CD4-positive, alpha-beta T cell treated with Interleukin-17A for 1 hour (primary cell): ENCODE measurements at regions not wholly inside any gene's neighbourhood (a gene's known extent, or its start where the extent isn't known, plus 50 kb on each side); places are given as distances from the start of the nearest gene placed in this dataset.
"Not testable (repeated sequence)": the region's sequence is repeated elsewhere in the genome, so short reads cannot be mapped to it uniquely, and the experiment has no call there.

Source experiments
- DNase-seq: peaks from one replicate; pipeline ENCODE4 v3.0.0-alpha.2; 2020

DNA sequence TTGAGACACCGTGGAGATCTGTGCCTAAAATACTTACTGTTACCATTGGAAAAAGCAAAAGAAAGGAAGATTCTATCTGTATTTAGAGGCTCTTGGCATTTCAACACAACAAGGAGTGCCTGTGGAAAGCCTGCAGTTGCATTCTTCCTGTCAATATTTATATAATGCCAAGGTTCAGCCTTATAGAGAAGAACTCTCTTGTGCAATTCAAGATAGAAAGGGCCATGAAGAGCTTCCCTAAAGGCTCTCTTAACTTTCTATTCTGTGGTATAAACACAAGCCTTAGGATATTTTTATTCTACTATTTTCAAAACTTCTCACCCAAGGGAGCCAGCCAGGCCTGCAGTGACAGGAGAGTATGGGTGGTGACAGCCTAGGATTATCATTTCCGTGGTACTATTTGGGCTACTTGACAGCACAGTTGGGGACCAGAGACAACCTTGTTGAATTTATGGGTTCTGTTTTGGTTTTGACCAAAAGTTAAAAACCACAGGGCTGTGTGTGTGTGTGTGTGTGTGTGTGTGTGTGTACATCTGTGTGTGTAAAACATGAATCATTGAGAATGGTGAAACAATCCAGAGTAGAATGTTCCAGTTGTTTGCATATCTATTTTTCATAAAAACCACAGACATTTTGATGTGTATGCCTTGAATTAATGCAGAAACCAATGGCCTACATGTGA, 700.9 kb upstream of the SLC35B3 start:
- DNase-seq, result no peak

GRCh38 chr6:9131616-9132015, 696.3 kb upstream of the SLC35B3 start:
- no peak for DNase-seq

DNA sequence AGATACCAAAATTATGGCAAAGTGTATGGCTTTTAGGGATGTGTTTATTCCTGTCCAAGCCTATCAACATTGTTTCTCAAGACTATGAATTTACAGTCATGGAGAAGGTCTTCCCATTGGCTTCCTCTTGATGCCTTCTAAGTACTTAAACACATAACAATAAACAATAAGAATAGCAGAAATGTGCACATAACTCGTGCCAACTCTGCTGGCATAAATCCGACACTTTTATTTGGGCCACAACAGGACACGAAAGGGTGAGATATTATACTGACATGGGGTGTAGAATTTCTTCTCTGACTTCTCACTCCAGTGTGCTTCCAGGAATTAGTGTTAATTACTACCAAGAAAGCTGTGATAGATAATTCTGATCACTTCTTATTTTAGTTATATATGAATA, 695.9 kb upstream of the SLC35B3 start:
- no peak for DNase-seq

DNA sequence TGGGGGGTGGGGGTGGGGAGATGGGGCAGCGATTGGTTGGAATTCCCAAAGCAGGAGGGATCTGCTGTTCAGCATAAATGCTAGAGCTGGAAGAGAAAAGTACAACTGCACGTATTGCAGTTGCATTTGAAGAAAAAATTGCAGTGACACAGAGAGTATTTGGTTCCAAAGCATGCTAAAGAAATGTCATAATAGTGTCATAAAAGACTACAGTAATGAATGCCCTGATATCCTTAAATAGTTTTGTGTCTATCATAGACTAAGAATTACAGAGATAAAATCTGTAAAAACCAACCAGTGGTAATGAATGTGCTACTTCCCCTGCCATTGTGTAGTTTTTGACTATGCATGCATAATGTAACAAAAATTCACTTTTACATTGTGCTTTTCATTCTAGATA, 693.6 kb upstream of the SLC35B3 start:
- no peak for DNase-seq

DNA sequence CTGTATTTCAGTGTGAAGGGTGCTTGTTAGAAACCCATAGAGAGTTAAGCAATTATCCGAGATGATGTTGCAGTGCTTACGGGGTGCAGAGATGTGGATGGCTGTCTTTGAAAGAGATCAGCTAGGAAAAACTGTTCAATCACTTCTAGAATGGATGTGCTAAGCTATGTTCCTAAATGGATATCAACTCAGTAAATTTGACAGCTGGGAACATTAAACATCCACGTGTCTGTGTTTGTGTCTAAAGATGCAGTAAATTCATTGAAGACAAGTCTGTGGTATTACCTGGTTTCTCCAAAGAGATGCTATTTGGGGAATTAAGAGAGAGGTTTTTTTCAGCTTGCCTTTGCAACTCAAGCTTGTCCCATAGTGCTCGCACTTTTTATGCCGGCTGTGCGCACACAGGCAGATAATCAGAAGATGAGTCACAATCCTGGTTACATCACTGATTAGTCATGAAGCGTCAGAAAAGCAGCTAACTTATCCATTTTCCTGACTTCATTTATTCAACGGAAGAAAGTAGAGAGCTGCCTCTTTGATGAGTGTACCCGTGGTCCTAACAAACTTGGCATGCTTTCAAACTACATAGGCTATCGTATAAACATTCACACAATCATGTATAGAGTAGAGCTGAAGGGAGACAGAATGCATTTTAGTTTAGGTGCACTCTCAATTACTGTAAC, 691.7 kb upstream of the SLC35B3 start:
- no peak for DNase-seq

DNA sequence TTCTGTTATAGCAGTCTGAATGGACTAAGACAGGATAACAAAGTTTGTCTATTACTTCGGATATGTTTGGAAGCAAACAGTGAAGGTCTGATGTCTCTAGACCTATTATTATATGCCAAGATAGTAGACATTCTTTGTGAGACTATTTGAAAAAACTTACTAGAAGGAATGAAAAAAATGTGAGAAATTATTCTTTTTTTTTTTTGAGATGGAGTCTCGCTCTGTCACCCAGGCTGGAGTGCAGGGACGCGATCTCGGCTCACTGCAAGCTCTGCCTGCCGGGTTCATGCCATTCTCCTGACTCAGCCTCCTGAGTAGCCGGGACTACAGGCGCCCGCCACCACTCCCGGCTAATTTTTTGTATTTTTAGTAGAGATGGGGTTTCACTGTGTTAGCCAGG, 690.7 kb upstream of the SLC35B3 start:
- DNase-seq, result not testable (repeated sequence)

GRCh38 chr6:9121549-9121948, 686.2 kb upstream of the SLC35B3 start:
- no peak for DNase-seq

- DNase-seq, result no peak
These were observed 680.7 kb upstream of the SLC35B3 start for GRCh38 chr6:9116026-9116425.

DNA sequence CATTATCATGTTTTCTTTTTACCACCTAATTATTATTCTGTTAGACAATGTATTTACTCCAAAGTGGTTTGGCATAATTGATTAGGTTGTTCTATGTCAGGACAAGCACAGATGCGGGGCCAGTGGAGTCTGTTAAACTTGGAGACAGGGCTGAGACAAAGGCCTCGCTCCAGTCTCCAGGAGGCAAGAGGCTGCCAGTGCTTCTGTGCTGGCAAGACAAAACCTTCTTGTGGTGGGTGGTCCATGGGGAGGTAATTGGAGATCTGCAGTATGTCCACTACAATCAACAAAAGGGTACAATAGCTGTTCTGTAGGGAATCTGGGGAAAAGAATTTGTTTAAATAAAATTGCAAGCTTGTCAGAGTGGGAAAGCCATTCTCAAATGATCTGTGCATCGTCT, 677.2 kb upstream of the SLC35B3 start:
- DNase-seq, result no peak

DNA sequence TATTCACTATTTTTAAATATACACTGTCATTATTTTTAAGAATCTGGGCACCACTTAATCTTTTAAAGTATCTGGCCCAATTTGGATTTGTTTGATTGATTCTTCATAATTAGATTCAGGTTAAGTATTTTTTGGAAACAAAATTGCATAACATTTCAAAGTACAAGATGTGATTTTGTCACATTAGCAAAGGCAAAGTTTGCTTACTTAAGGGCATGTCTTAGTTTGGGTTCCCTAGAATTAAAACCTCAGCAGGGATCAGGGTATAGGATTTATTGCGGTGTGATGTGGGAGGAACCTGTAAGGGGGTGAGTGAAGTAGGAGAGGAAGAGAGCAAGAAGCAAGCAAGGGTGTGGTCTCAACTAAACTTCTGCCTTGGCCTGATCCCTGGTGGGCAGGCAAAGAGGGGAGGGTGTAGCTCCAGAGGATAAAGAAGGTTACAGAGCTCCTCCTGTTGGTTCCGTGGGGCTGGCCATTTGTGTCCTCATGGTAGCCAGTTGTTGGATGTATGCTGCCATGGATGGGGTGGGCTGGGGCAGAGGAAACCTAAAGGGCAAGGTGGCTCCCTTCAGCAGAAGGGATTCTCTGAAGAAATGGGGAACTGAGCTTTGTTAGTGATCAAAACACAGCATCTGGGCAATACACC, 668.7 kb upstream of the SLC35B3 start:
- DNase-seq, result no peak

DNA sequence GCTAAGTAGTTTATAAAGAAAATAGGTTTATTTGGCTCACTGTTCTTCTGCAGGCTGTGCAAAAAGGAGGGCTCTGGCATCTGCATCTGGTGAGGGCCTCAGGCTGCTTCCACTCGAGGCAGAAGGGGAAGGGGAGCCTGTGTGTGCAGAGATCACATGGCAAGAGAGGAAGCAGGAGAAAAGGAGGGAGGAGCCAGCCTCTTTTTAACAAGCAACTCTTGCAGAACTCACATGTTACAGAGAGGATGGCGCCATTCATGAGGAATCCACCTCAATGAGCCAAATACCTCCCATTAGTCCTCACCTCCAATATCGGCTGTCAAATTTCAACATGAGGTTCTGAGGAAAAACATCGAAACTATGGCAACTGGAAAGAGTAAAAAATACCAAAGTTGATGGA, 666.6 kb upstream of the SLC35B3 start:
- no peak for DNase-seq

- no peak for DNase-seq
These were observed 665.7 kb upstream of the SLC35B3 start for GRCh38 chr6:9100869-9101580.

DNA sequence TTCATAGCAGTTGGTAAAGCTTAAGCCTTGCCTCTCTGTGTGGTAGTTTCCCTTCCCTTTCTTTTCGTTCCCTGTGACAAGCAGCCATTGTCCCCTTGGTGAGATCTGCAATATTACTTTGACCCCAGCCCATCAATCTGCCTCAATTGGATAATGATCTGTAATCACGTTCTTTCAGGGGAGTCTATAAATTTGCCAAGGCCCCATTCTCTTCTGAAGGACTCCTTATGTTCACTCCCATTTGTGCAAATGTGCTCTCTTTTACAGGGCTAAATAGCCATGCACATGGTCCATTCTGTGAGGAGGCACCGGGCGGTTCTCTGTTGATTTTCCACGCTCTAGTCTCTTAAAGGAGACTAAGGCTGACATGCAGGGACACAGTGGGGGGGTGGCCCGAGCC, 660.4 kb upstream of the SLC35B3 start:
- no peak for DNase-seq

- no peak for DNase-seq
These were observed 659.8 kb upstream of the SLC35B3 start for GRCh38 chr6:9095137-9095536.

GRCh38 chr6:9089724-9090123, 654.4 kb upstream of the SLC35B3 start:
- DNase-seq, result no peak

GRCh38 chr6:9087470-9087869, 652.1 kb upstream of the SLC35B3 start:
- no peak for DNase-seq

DNA sequence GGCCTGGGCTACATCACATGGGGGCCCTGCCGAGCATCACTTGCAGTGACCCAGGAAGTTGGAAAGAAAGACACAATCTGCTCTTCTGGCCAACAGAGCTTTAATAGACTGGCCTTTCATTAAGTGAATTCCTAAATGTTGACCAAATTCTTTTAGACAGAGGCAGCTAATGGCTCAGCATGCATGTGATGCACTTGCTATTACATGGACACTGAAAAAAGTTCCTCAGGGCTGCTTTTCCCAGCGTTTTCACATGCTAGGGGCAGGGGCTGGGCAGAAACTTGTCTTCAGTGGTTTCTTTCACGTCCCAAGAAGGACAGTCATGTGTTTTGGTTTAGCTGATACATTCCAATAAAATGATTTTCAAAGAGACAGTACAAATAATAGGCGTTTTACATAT, 651.0 kb upstream of the SLC35B3 start:
- DNase-seq, result no peak

DNA sequence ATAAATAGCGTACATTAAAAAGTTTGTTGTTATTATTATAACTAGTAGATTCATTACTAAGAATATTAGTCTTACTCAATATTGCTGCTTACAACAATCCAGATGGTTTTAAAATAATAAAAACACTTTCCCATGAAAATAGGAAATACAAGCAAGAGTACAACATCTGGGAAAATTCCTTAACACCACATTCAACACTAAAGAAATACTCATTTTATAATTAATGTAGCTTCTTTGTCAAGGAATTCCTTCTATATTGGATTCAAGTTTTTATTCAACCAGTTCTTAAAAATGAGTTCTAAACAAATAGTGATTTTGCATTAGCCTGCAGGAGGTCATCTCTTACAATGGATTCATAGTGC, 650.3 kb upstream of the SLC35B3 start:
- DNase-seq, result no peak

- no peak for DNase-seq
These were observed 649.8 kb upstream of the SLC35B3 start for GRCh38 chr6:9085054-9085708.

GRCh38 chr6:9083108-9083507, 647.8 kb upstream of the SLC35B3 start:
- no peak for DNase-seq

GRCh38 chr6:9066726-9067125, 631.4 kb upstream of the SLC35B3 start:
- DNase-seq, result no peak

- DNase-seq, result no peak
These were observed 628.8 kb upstream of the SLC35B3 start for GRCh38 chr6:9064156-9064555.

DNA sequence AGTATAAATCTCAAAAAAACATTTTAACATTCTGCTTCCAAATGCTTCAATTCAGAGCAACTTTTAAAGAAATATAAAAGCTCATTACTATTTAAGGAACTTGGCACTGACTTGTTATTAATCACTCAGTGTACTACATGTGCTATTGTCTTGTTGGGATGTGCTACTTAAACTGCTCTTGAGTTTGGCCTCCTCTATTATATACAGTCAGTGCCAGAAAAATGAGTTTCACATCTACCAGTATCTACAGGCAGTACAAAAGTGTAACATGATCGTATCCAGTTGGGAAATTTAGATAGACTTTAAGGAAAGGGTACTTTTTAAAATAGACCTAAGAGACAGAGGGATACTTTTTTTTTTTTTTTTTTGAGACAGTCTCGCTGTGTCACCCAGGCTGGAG, 627.3 kb upstream of the SLC35B3 start:
- no peak for DNase-seq
